Stimulated activated naive CD4-positive, alpha-beta T cell (primary cell): ENCODE measurements at regions not wholly inside any gene's neighbourhood (a gene's known extent, or its start where the extent isn't known, plus 50 kb on each side); places are given as distances from the start of the nearest gene placed in this dataset.

Source experiments
- DNase-seq, 6 experiments: peaks; one replicate each; lab custom pipeline; 2025; lab: John Stamatoyannopoulos, UW

- no peak for DNase-seq
Measured at GRCh38 chr13:82364525-82364924, 1517.7 kb downstream of the SLITRK1 start.

- DNase-seq, result no peak
Measured at GRCh38 chr13:82358284-82358683, 1524.0 kb downstream of the SLITRK1 start.

DNA sequence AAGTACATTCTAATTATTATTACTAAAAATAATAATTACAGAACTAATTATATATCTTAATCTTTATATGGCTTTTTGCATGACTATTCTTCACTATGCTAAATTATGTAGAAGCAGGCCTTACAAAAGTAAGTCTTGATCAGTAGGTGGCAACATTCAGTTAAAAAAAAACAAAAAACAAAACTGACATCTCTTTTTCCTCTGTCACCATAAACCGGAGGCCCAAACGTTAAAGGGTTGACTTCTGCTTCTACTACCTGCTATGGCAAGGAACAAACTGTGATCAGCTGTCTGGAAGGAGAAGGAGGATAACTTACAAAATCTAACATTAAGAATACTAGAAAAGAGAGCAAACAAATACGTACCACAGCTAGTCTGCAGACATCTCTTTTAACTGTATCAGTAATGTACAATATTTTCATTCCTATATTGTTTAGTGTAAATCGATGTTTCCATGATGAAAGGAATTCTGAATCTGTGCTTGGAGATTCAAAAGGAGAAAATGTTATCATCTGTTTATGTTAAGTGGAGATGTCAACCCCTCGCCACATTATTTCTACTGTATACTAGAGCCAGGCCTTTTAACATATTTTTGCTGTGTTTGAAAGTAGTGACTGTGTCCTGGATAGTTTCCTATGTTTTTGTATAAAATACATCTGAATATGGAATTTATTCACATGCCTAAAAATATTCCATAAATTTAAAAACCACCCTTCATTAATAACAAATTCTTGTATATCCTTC, 1525.4 kb downstream of the SLITRK1 start:
- no peak for DNase-seq

GRCh38 chr13:82344867-82345266, 1537.4 kb downstream of the SLITRK1 start:
- no peak for DNase-seq

GRCh38 chr13:82341116-82341515, 1541.2 kb downstream of the SLITRK1 start:
- no peak for DNase-seq

- no peak for DNase-seq
Measured at GRCh38 chr13:82330499-82330898, 1551.8 kb downstream of the SLITRK1 start.

- DNase-seq, result no peak
Measured at GRCh38 chr13:82323101-82323500, 1559.2 kb downstream of the SLITRK1 start.

- no peak for DNase-seq
Measured at GRCh38 chr13:82305588-82305987, 1576.7 kb downstream of the SLITRK1 start.

DNA sequence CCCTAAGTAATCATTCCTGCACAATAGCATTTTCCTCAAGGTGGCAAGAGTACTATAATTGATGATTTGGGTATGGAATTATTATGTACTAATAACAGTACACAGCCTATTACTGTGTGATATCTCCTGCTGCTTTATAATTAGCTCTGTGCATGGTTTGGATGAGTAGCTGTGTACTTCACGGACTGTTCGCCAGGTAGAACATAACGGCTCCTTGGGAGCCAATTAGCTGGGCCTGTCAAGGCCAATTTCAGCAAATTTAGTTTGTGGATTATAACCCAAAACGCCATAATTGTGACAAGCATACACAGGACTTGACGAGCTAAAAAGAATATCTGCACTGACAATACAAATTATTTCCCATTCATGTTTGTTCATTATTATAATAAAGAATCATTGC, 1584.2 kb downstream of the SLITRK1 start:
- DNase-seq, result no peak

DNA sequence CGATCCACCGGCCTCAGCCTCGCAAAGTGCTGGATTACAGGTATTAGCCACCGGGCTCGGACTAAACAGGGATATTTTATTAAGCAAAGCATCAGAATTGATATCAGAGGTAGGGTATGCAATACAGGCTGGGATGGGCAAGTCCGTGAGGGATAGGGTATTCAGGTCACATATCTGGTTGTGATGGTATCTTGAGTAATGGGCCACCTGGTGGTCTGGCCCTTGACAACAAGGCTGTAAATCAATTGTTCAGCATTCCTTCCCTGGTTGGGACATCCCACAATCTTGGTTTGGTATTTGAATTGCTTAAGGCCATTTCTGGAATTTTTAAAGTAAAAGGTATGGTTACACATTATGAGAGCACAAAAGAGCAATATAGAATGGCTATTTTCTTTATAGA, 1588.0 kb downstream of the SLITRK1 start:
- DNase-seq, result no peak

DNA sequence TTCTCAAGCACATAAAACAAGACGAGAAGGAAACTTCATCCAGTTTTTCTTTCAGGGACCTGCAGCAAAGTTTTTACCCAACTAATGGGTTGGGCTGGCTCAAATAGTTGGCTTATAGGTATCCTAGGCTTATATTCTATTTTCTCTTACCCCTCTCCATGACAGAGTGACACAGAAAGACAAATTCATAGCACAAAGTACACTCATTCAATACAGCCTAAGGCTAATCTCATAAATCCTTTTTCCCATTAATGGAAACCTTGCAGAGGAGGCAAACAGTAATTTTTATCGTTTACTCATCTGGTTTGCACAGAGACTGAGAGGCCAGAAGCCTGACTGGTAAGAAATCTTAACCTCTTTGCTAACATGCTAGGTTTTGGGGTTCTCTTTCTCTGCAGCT, 1589.9 kb downstream of the SLITRK1 start:
- DNase-seq, result no peak

DNA sequence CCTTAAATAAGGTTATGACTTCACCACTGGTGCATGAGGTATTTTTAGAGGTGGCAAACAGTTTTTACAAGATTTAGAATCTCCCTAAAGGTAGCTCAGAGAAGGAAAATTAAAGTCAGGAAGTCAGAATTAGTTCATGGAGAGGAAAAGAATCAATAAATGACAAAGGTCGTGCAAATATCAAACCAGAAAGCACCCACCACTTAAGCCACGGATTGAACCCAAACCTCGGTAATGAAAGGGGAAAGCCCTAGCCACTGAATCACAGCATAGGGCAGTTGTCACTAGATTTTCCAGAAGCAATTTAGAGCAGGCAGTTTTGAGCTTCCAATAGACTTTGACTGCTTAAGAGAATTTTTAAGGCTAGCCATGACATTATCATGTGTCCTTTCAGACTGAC, 1590.4 kb downstream of the SLITRK1 start:
- DNase-seq, result no peak

DNA sequence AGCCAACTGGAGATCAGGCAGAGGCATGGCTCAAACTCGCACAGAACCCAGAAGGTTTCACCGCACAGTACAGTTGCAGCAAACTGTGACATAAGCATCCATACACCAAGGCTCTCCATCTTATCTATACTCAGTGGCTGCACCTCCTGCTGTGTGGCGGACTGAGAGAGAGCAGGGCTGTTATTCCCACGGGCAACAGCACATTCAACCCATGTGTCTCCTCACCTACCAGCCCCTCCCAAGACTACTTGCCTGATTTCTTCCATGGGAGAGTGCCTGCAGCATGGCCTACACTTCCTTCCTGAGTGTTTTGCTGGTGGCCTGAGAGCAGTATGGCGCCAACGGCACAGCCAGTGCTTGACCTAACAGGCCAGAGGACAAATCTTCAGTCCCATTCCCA, 1606.6 kb downstream of the SLITRK1 start:
- no peak for DNase-seq

GRCh38 chr13:82259284-82259683, 1623.0 kb downstream of the SLITRK1 start:
- no peak for DNase-seq

DNA sequence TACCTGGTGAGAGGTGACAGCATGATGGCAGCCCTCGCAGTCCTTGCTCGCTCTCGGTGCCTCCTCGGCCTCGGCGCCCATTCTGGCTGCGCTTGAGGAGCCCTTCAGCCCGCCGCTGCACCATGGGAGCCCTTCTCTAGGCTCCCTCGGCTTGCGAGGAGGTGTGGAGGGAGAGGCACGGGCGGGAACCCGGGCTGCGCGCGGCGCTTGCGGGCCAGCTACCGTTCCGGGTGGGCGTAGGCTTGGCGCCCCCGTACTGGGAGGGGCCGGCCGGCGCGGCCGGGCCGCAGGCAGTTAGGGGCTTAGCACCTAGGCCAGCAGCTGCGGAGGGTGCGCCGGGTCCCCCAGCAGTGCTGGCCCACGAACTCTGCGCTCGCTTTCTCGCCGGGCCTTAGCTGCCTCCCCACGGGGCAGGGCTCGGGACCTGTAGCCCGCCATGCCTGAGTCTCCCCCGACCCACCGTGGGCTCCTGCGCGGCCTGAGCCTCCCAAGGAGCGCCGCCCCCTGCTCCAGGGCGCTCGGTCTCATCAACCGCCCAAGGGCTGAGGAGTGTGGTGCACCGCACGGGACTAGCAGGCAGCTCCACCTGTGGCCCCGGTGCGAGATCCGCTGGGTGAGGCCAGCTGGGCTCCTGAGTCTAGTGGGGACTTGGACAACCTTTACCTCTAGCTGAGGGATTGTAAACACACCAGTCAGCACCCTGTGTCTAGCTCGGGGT, 1624.3 kb downstream of the SLITRK1 start:
- no peak for DNase-seq

- DNase-seq, result no peak
Measured at GRCh38 chr13:82248762-82249161, 1633.5 kb downstream of the SLITRK1 start.

DNA sequence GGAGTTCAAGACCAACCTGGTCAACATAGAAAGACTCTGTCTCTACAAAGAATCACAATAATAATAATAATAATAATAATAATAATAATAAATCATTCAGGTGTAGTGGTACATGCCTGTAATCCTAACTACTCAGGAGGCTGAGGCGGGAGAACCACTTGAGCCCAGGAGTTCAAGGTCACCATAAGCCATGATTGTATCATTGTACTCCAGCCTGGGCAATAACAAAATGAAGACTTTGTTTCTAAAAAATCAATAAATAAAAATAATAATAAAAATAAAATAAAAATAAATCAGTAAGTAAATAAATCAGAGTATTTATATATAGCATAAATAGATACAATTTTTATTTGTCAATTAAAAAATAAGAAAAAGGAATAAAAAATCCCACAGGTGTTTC, 1636.4 kb downstream of the SLITRK1 start:
- no peak for DNase-seq

DNA sequence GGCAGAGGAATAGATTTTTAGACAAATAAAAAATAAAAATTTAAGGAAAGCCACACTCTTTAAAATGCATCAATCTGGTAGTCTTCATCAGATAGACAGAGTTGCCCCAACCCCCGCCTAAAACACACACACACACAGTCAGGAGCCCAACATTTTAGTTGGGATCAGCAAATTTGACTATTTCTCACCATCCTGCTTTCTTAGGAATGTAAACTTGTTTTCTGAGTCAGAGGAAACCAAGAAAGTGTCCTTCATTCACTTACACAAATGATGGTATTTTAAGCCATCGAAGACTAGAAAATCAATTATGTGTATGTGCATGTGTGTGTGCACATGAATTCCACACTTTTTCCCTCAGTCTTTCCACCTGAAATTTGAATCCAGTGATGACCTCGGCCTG, 1657.5 kb downstream of the SLITRK1 start:
- no peak for DNase-seq

DNA sequence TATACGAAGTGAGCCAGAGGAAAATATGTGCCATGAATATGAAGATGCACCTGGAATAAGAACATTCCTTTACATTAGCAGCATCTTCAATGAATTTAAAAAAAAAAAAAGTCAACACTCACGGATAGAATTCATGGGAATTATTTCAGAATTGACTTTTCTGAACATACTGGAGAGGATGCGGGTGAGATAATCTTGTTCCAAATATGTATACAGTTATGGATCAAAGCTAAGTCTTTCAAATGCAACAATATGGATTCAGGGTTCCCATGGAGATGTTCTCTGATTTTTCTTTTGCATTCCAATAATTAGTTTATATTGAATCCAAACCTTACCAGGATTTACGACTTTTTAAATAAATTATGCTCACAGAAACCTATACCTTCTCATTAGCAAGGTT, 1660.7 kb downstream of the SLITRK1 start:
- no peak for DNase-seq

- DNase-seq, result no peak
Measured at GRCh38 chr13:82220641-82221040, 1661.6 kb downstream of the SLITRK1 start.

- DNase-seq, result no peak
Measured at GRCh38 chr13:82216165-82216564, 1666.1 kb downstream of the SLITRK1 start.

DNA sequence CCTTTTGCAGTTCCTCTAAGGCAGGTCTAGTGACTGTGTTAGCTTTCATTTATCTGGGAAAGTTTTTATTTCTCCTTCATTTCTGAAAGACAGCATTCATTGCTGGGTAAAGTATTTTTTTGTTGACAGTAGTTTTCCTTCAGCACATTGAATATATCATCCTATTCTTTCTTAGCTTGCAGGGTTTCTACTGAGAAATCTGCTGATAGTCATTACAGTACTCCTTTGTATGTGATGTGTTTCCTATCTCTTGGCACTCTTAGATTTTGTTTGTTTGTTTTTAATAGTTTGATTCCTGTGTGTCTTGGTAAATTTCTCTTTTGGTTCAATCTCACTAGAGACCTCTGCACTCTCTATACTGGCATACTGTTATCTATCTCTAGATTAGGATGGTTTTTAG, 1667.9 kb downstream of the SLITRK1 start:
- DNase-seq, result no peak

- DNase-seq, result no peak
Measured at GRCh38 chr13:82206241-82206640, 1676.0 kb downstream of the SLITRK1 start.

DNA sequence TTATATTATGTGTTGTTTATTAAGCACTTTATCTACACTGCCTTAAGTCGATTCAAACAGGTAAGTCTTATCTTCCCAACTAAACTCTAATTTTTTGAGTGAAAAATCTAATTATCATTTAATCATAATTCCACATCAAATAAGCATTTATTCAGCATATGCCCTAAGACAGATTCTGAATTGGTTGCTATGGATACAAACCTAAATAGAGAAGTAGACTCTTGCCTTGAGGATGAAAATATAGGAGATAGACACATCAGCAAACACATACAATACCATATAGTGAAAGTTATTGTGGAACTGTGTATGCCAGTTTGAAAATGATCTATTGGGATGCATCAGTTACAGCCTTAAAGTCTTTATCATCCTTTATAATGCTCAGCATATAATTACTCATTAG, 1679.9 kb downstream of the SLITRK1 start:
- no peak for DNase-seq
